ENCODE measurements at regions not wholly inside any gene's neighbourhood (a gene's known extent, or its start where the extent isn't known, plus 50 kb on each side); places are given as distances from the start of the nearest gene placed in this dataset.

DNA sequence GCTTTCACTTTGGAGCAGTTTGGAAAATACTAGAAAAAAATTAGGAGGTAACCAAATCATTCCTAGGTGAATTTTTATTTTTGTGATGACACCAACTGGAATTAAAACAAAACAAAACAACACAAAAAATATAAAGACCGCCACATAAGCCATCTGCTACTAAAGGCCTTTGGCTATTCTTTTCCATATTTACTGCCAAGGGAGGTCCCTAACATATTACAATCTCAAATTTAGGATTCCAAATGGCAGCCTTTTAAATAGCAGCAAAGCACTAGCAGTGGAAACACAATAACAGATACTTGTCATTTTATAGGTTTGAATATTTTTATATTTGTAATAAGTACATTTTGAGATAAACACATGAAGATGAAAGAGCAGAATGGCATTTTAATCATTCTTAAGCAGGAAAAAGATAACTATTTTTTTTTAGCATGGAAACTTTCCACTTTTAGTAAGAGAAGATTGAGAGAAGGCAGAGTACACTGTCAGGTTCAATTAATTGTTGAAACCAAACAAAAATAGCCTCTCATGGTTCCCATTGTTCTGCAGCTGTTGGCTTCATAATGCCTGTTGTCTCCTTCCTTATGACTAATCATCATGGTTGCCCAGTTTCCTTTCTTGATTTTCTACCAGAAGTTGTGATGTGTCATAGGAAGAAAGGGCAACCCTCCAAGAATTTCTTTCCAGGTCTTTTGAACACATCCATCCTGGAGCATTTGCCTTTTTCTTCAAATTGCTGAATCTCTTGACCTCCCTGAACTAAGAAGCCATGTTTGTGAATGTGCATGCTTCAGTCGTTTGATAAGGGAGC is 219.0 kb upstream of the EMCN start:
- peak in 1 of 2 donors; percentile 7 for DNase-seq

GRCh38 chr4:100728861-100729260 is 211.0 kb upstream of the EMCN start:
- no peak for DNase-seq

DNA sequence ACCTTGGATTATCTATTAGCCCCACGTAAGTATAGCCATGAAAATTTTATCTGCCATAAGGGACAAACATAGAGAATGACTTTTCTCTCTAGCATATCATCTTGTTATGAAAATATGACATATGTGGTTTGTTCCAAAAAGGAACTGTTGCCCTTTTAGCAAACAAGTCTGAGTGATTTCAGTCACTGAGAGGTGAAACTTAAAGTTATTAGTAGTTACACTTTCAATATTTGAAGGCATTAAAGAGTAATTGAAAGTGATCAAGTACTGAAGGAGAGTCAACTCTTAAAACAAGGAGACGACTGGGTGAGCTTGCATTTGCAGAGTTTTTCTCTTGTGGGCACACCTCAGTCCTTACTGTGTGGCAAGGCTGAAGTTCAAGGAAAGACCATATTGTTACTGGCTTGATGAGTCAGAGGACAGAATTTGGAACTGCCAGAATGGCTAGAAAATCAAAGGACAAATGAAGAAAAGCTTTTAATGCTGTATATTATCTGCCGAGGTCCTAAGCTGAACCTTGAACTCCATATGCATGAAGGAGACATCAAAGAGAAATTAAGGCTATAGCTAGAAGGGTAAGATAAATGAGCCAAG is 205.1 kb upstream of the EMCN start:
- DNase-seq: no peak

GRCh38 chr4:100722133-100722532 is 204.3 kb upstream of the EMCN start:
- no peak for DNase-seq

GRCh38 chr4:100721490-100721889 is 203.7 kb upstream of the EMCN start:
- DNase-seq: no peak

DNA sequence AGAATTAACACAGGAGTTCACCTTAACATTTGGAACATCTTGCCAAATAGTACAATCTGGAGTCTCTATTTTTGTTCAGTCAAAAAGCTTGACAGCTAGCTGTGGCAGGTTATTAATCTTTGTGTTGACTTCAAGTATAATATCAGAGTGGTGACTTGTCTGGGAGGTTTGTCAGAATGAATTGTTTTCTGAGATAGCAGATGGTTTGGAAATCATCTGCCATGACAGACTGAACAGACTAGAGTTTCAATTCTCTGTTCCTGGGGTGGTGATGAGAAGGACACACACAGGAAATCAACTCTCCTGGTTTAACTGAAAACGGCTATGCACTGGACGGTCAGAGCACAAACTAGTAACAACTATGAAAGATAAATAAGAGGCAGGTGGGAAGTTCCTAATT is 203.3 kb upstream of the EMCN start:
- no peak for DNase-seq

DNA sequence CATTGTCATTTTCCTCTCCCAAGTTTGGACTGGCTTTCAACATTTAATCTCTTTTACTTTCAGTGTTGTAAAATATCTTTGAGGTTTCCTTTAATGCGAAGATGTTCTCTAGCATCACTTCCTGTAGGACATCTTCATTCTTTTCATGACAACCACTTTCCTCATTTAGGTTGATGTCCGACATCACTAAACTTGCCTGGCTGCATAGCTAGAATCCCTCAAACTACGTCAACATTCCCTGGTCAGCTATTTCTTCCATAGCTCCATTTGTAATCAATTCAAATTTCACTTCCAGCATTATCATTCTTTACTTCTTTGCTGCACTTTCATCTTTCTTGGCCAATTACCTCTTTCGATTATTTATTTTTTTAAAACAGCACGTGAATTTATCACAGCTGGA is 198.6 kb upstream of the EMCN start:
- no peak for DNase-seq

DNA sequence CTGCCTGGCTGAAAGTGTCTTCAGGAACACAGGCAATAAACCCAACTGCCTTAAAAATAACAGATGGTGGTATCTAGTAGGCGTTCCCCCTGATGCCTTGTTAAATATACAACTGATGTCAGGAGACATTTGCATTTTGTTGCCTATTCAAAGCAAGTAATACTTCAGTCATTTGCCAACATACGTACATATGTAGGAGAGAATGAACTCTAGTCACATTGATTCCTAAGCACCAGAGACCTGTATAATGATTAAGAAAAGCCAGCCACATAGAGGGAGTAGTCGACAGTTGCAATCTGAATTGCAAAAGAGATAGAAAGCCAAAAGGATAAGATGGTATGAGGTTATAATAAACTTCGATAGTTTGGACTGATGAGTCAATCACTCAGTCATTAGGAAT is 191.0 kb upstream of the EMCN start:
- DNase-seq: no peak

DNA sequence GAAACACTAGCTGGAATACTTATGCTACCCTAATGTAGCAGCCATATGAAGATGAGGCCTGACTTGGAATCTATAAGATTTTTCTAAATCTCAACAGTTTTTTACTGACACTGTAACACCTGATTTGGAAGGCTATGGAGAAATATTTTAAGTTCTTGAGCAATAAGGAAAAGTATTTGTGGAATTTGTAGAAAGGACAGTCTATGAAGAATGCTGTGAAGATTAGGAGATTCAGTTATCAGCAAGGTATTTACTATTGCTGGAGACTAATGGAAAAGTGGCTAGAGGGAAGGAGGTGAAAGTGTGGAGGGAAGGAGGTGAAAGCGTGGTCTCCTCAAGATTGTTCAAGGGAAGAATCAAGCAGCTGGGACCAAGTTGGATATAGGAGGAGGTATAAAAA is 190.0 kb upstream of the EMCN start:
- no peak for DNase-seq

DNA sequence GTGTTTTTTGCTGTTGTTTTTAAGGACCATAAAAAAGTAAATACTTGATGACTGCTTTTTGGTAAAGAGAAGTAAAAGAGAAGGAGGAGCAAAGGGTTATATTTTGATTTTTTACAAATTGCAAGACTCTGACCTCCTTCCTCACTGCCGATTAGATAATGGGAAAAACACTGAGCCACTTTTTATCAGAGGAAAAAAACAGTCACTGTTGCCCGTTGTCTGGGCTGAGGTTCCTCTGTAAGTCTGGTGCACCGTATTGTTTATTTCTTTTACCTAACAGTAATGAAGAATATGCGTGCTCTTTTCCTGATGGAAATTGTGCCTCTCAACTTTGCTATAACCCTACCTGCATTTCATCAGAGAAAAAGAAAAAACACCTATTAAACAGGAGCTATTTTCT is 178.7 kb upstream of the EMCN start:
- no peak for DNase-seq

DNA sequence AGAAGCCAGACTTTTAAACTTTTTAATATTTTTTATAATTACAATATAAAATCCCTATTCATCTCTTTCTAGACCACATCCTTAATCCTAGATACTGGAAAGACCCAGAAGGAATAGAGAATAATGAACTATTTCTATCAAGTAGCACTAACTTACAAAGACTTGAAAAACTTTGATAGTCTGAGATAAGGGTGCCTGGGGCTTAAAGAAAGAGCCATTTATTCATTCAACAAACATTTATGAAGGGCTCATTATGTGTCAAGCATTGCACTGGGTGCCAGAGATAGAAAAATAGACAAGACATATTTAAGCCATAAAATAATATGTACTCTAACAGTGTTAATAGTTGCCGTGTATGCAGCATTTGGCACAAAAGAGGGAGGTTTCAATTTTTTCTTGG is 178.0 kb upstream of the EMCN start:
- no peak for DNase-seq

DNA sequence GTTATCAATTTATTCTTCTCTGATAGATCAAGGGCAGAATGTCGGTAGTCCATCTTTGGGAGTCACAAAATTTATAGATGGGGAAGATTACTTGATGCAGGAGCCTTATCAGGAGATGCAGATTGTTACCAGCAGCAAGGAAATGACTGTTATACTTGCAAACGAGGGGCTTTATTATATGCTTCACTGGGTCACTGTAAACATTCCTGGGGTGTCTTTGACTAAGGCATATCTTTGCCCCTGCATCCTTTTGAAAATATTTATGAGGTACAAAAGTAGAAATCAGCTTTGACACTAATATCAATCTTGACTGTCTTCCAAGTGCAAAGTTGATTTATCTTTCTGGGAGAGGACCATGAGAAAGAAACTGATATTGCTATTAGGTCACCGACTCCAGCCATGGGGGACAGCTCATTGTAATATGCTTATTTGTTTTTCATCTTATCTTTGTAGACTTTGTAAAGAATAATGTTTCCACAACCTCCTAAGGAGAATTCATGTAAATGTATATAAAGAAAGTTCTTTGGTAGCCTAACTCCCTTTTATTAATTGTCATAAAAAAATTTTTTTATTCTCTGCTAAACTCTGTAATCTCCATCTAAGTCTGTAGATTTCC is 177.3 kb upstream of the EMCN start:
- no peak for DNase-seq

DNA sequence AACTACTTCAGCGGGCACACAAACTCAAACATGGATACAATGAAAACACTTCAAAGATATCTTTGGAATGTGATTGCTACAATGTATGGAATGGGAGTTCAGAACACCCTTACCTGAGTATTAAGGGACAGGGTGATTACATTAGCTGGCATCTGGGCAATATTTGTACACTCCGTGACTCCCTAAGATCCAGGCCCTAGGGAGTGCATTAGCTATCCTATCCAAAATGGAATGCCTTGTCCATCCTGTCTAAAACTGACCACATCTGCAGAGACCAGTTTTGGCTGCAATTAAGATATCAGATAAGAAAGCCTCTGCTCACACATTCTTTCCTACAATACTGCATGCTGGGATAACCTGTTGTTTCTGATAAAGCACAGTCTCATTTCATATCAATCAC is 176.6 kb upstream of the EMCN start:
- no peak for DNase-seq

DNA sequence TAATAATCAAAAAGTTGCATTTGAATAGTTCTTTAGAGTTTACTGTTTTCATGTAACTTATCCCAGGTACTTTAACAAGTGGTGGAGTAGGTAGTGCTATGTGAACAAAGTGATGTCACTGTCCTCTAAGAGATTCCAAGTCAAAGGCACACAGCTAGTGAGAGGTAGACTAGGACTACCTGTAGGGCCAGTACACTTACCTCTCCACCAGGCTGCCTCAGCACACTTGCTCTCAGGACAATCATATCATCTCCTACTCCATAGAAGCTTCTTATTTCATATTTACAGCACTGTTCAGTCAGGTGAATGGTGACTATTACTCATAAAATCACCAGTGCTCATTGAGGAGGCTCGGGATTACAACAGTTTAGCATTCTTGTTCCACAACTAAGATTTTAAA is 173.0 kb upstream of the EMCN start:
- DNase-seq: no peak

DNA sequence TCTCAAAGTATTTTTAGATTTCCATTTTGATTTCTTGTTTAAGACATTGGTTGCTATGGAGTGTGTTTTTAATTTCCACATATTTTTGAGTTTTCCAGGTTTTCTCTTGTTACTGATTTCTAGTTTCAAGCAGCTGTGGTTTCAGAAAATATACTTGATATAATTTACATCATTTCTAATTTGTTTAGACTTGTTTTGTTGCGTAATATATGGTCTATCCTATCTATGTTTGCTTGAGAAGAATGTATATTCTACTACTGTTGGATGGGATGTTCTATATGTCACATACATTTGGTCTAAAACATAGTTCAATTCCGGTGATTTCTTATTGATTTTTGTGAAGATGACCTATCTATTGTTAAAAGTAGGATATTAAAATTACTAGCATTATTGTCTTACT is 170.5 kb upstream of the EMCN start:
- DNase-seq: no peak

DNA sequence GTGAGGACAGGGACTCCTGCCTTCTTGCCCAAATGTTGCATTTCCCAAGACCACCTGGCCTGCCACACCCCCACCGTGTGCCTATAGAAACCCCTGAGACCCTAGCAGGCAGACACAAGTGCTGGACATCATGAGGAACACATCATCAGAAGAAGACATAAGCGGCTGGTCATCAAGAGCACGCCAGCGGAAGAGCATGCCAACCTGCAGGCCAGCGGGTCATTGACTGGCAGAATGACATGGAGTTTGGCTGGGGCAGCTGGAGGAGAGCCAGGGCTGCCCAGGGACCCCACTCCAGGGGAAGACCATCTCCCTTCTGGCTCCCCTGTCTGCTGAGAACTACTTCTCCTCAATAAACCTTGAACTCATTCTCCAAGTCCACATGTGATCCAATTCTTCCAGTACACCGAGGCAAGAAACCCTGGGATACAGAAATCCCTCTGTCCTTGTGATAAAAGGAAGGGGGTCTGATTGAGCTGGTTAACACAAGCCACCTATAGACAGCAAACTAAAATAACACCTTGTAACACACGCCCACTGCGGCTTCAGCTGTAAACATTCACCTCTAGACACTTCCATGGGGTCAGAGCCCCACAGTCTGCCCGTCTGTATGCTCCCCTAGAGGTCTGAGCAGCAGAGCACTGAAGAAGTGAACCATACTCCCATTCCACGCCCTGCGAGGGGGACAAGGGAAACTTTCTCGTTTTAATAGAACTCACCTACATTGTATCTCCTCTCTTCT is 164.8 kb upstream of the EMCN start:
- DNase-seq: no peak

- no peak for DNase-seq
These were observed 163.5 kb upstream of the EMCN start for GRCh38 chr4:100681289-100681688.

- DNase-seq: no peak
These were observed 162.1 kb upstream of the EMCN start for GRCh38 chr4:100679926-100680325.

GRCh38 chr4:100674976-100675375 is 157.2 kb upstream of the EMCN start:
- no peak for DNase-seq

GRCh38 chr4:100657187-100657586 is 139.4 kb upstream of the EMCN start:
- DNase-seq: no peak

DNA sequence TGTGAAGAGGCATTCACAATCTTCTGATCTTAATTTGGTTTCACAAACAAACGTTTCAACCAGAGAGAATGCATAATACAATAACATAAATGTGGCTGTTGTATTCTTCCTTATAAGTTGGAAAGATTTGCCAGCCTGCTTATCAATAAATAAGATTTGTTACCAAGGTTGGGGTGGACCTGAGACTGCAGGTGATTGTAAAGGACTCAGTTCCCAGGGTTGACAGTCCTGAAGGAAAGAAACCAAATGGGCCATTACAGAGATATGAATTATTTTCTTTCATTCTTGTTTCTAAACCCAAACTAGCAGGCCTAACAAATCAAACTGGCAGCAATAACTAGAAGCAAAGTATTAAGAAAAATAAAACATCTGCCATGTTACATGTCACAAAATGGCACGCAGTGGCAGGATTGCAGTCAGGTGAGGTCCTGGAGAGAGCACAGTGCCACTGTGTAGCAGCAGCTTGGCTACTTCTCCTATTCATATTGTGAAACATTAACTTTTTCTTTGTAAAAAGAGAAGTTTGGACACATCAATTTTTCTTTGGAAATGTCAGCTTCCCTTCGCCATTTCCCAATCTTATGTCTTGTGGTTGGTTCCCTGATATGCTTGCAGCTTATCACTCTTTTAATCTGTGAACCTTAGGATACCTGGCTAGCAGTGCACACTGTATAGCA is 133.8 kb upstream of the EMCN start:
- DNase-seq: no peak

- DNase-seq: no peak
These were observed 131.6 kb upstream of the EMCN start for GRCh38 chr4:100649417-100649816.

All from right lung (tissue), 2 donors.